ENCODE measurements at regions not wholly inside any gene's neighbourhood (a gene's known extent, or its start where the extent isn't known, plus 50 kb on each side); places are given as distances from the start of the nearest gene placed in this dataset.

- TF ChIP-seq CTCF (IDR thresholded peaks at IDR 0.05; ENCODE audit: low read length) (no peak), EZH2 (IDR thresholded peaks at IDR 0.05; ENCODE audit: borderline replicate concordance, low read length) (no peak)
These were observed 318.8 kb upstream of the PPARGC1A start for GRCh38 chr4:24208691-24209090.

All from OCI-LY1 (cell line).